TTC549 (cell line): ENCODE measurements at regions not wholly inside any gene's neighbourhood (a gene's known extent, or its start where the extent isn't known, plus 50 kb on each side); places are given as distances from the start of the nearest gene placed in this dataset.
A peak's percentile ranks its signal among the peaks of the same experiment; 100 is the strongest.

Source experiments
- FAIRE-seq: peaks from 2 replicates; lab custom pipeline; 2012; peaks lifted over from hg19 to GRCh38; lab: Jason Lieb, UNC

DNA sequence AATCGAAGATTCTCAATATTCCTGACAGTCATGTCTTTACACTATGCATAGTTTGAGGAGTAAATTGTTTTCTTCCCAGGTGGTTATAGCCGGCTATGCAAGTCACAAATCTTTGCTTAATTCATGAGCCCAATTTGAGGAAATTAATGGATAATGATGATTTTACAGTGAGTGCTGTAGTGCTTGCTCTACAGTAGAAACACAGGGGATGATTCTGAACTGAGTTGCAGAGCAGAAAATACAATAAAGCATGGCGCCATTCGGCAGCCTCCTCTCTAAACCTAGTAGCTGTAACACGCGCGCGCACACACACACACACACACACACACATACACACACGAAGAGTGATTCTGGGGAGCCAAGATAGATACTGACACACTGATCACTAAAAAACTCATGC is 181.7 kb upstream of the DPH6 start:
- FAIRE-seq, result no peak

DNA sequence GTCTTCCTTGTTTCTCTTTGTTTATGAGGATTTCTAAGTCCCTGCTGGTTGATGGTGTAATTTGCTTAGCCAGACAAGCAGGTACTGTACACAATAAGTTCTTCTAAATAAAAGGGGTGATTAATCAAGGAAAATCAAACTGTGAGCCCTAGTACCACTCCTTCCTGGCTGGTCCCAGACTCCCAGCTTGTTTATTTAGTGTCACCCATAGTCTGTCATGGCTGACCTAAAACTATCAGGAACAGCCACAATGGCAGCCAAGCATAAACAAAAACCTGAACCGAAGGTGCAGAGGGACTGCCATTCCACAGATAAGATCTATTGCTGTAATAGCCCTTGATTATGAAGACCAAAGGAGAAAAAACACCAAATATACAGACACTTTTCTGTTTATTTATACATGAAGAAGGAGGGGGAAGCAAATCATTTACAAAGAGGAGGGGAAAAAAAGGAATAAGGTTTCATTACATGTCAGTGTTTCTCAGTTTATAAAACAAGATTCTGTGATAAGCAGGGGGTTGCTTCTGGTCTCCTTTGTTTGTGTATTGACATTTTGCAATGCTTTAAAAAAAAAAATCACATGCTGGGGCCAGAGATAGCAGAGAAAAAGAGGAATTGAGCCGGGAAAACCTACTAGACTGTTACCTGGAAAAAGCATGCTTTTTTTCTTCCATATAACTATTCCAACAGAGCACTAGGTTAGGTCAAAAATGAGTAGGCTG is 182.4 kb upstream of the DPH6 start:
- no peak for FAIRE-seq

- no peak for FAIRE-seq
These were observed 190.2 kb upstream of the DPH6 start for GRCh38 chr15:35736150-35736549.

GRCh38 chr15:35737441-35737840 is 191.5 kb upstream of the DPH6 start:
- no peak for FAIRE-seq

GRCh38 chr15:35738370-35738769 is 192.4 kb upstream of the DPH6 start:
- no peak for FAIRE-seq

- FAIRE-seq, result no peak
These were observed 194.8 kb upstream of the DPH6 start for GRCh38 chr15:35740761-35741160.

GRCh38 chr15:35741395-35741794 is 195.4 kb upstream of the DPH6 start:
- no peak for FAIRE-seq

- no peak for FAIRE-seq
These were observed 195.9 kb upstream of the DPH6 start for GRCh38 chr15:35741881-35742280.

- FAIRE-seq, result no peak
These were observed 197.4 kb upstream of the DPH6 start for GRCh38 chr15:35743321-35743720.

DNA sequence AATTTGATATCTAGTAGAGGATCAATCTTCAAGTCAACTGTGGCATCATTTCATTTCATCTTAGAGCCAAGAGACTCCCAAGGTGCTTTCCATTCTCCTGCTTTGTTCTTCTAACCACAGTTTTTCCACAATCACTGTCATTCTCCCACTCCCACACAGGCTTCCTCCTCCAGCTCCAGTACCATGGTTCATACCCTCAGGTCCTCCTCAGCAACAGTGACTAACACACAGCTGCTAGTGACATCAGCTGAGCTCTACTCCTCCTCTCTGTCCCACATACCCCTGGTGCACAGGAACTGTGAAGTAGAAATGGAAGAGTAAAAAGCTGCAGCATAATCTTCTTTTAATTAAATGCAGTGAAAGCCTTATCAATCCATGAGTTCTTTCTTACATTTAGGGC is 200.2 kb upstream of the DPH6 start:
- no peak for FAIRE-seq

GRCh38 chr15:35748105-35748504 is 202.1 kb upstream of the DPH6 start:
- FAIRE-seq, result no peak

DNA sequence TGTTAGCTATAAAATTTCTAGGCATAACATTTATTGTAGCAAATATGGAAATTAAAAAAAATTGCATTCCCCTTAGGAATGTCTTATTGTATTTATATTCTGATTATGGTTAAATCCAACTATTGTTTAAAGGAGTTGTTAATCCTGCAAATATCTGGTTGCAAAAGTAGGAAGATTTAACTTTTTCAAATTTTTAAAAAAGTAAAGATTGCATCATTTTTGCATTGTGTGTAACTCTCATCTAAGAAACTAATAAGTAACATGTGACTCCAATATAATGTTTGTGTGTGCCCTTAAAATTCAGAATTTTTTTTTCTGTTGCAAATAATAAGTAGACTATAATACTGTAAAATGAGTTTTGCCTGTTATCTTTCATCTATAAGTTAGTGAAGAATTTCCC is 204.1 kb upstream of the DPH6 start:
- FAIRE-seq, result peak; percentile 60

DNA sequence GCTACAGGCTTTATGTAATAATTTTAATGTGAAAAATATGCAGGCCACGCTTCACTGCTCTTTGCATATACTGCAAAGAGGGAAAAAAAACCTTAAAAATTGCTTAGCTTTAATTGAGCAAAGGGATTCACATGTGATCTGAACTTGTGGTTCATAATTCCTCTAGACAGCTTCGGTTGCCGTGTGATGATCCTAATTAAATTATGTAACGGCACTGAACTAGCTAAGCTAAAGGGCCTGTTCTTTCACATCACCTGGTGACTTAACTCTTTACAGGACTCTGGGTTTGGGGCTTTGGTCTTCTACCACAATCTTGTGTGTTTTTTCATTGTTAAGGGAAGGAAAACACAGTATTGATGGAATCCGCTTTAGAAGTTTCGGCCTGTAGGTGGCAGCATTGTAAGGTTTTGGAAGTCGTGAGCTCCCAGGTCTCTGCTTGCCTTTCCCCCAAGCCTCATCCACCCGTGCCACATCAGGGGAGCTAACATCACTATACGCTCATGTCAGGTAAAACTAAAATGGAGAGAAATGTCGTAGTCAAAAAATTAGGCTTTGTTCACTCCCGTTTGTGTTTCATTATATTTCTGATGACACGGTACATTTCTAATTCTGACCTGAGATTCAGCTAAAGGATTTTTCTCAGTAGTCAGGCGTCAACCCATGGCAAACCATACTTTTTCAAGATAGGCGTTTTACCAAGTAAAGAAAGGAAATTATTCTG is 205.6 kb upstream of the DPH6 start:
- peak; percentile 94 for FAIRE-seq

DNA sequence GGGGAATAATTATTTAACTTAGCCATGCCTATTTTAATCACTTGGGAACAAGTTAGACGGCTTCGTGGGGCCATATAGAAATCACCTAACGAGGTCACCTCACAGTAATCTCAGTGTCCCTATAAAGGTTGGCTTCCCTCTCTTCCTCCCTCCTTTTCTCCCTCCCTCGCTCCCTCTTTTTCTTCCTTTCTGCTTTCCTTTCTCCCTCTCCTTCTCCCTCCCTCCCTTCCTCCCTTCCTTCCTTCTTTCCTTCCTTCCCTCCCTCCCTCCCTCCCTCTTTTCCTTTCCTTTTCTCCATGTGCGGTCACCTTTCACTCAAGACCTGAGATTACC is 206.1 kb upstream of the DPH6 start:
- no peak for FAIRE-seq

- peak; percentile 84 for FAIRE-seq
These were observed 207.5 kb upstream of the DPH6 start for GRCh38 chr15:35753486-35753885.

- peak; percentile 94 for FAIRE-seq
These were observed 209.4 kb upstream of the DPH6 start for GRCh38 chr15:35755237-35755802.

DNA sequence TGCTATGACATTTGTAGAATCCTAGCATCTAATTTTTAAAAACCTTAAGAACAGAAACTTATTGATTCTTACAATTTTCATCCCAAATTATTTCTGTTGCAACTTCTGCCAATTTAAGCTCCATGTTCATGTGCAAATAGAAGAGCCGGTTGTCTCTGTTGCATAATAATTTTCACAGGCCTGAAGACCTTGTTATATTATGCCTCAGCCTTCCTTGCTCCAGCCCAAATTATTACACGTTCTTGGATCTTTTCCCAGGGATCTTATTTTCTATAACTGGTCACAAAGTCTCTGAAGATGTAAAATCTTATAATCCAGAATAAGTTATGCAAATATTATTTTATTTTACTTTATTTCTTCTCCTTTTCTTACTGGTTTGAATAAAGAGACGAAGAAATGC is 210.7 kb upstream of the DPH6 start:
- FAIRE-seq, result no peak

- FAIRE-seq, result peak; percentile 91
These were observed 211.4 kb upstream of the DPH6 start for GRCh38 chr15:35757361-35757760.

- no peak for FAIRE-seq
These were observed 211.8 kb upstream of the DPH6 start for GRCh38 chr15:35757765-35758164.

DNA sequence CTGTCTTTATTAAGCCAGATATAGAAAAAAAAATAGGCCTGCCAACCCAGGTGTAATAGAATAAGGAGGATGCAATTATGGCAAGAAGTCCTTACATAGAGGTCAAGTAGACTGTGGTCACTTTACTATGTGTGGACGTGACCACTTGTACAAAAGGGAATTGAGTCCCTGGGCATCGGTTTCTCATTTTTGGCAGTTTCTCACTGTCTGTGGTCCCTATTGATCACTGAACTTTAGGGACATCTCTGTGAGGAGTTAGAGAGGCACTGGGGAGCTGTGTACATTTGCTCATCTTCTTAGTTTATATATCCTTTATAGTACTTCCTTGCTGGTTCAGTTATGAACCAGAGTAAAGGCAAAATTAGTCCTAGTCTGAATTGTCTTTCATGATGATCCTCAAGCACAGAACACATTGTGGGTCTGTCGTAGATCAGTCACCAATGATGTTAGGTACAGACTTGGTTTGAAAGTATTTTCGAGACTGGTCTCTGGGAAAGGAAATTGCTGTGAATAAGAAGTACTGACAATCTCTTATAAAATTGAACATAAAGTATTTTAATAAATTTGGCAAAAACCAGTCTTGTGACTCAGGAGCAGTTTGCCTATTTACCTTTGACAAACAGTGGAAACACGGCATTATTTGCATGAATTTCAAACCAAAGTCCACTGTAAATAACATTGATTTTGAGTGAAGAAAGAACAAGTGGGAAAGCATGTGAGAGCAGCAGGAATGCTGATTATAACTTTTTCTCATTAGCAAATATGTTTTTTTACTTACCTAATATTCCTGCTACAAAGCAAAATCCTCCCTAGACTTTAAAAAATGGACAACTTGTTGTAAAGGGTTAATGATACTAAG is 218.9 kb upstream of the DPH6 start:
- no peak for FAIRE-seq

GRCh38 chr15:35768949-35769348 is 223.0 kb upstream of the DPH6 start:
- FAIRE-seq, result no peak

- no peak for FAIRE-seq
These were observed 223.7 kb upstream of the DPH6 start for GRCh38 chr15:35769656-35770055.
